GM23248 (cell line): ENCODE measurements at regions not wholly inside any gene's neighbourhood (a gene's known extent, or its start where the extent isn't known, plus 50 kb on each side); places are given as distances from the start of the nearest gene placed in this dataset.

ENCODE experiments used
- EZH2 ChIP-seq: fragments of 200-600 bp; sonication (generic); IDR thresholded peaks from 2 replicates; pipeline ENCODE4 v1.6.1; 2018; ENCODE audit warnings: antibody characterized with exemption, mild to moderate bottlenecking; ENCODE audit not compliant: insufficient read depth, poor library complexity, severe bottlenecking
- EZH2phosphoT487 ChIP-seq: fragments of 200-600 bp; sonication (generic); IDR thresholded peaks from 2 replicates; pipeline ENCODE4 v1.6.1; 2018; ENCODE audit warnings: antibody characterized with exemption, moderate library complexity, mild to moderate bottlenecking, low read depth; ENCODE audit not compliant: insufficient read depth

GRCh38 chrX:122078079-122078478 is 1030.7 kb downstream of the GLUD2 start:
- TF ChIP-seq EZH2 (no peak), EZH2phosphoT487 (no peak)
